ENCODE measurements at regions not wholly inside any gene's neighbourhood (a gene's known extent, or its start where the extent isn't known, plus 50 kb on each side); places are given as distances from the start of the nearest gene placed in this dataset.

DNA sequence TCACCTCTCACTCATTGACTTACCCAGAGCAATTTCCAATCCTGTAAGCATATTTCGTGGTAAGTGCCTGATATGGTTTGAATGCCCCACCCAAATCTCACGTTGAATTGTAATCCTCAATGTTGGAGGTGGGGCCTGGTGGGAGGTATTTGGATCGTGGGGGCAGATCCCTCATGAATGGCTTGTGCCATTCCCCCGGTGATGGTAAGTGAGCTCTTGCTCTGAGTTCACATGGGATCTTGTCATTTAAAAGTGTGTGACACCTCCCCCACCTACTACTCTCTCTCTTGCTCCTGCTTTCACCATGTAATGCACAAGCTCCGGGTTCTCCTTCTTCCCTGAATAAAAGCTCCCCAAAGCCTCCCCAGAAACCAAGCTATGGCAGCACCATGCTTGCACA is 1165.5 kb downstream of the CDH12 start:
- TF ChIP-seq CTCF (IDR thresholded peaks at IDR 0.05) (no peak), EZH2 (IDR thresholded peaks at IDR 0.05) (no peak)

Data from neural progenitor cell (in vitro differentiated cells).